Fibroblast of skin of back (primary cell): ENCODE measurements at regions not wholly inside any gene's neighbourhood (a gene's known extent, or its start where the extent isn't known, plus 50 kb on each side); places are given as distances from the start of the nearest gene placed in this dataset.

ENCODE experiments used
- DNase-seq: peaks from one replicate; pipeline ENCODE4 v3.0.0-alpha.2; 2013

GRCh38 chr20:40443753-40444152, 245.3 kb downstream of the MAFB start:
- no peak for DNase-seq

- peak; percentile 46 for DNase-seq
These were observed 246.7 kb downstream of the MAFB start for GRCh38 chr20:40442181-40442963.

GRCh38 chr20:40441771-40442170, 247.3 kb downstream of the MAFB start:
- DNase-seq: no peak

GRCh38 chr20:40438161-40438830, 250.7 kb downstream of the MAFB start:
- peak; percentile 67 for DNase-seq

- no peak for DNase-seq
These were observed 253.0 kb downstream of the MAFB start for GRCh38 chr20:40436011-40436410.

GRCh38 chr20:40435146-40435895, 253.7 kb downstream of the MAFB start:
- no peak for DNase-seq

GRCh38 chr20:40434122-40434521, 254.9 kb downstream of the MAFB start:
- no peak for DNase-seq

GRCh38 chr20:40433341-40433861, 255.6 kb downstream of the MAFB start:
- DNase-seq: no peak

GRCh38 chr20:40431611-40432010, 257.4 kb downstream of the MAFB start:
- DNase-seq: peak; percentile 47

- DNase-seq: no peak
These were observed 257.9 kb downstream of the MAFB start for GRCh38 chr20:40431112-40431511.

GRCh38 chr20:40427026-40427425, 262.0 kb downstream of the MAFB start:
- no peak for DNase-seq

- DNase-seq: no peak
These were observed 264.3 kb downstream of the MAFB start for GRCh38 chr20:40424695-40425094.

GRCh38 chr20:40422656-40423055, 266.4 kb downstream of the MAFB start:
- no peak for DNase-seq

- DNase-seq: no peak
These were observed 272.8 kb downstream of the MAFB start for GRCh38 chr20:40416274-40416673.

- DNase-seq: no peak
These were observed 274.0 kb downstream of the MAFB start for GRCh38 chr20:40414843-40415615.

GRCh38 chr20:40410028-40410427, 279.0 kb downstream of the MAFB start:
- no peak for DNase-seq

GRCh38 chr20:40397467-40397866, 291.6 kb downstream of the MAFB start:
- no peak for DNase-seq

- no peak for DNase-seq
These were observed 295.6 kb downstream of the MAFB start for GRCh38 chr20:40393197-40394079.

GRCh38 chr20:40390654-40391053, 298.4 kb downstream of the MAFB start:
- DNase-seq: peak; percentile 34

- no peak for DNase-seq
These were observed 318.2 kb downstream of the MAFB start for GRCh38 chr20:40370800-40371199.

- DNase-seq: no peak
These were observed 320.2 kb downstream of the MAFB start for GRCh38 chr20:40368876-40369275.
